SK-N-MC (cell line): ENCODE measurements at regions not wholly inside any gene's neighbourhood (a gene's known extent, or its start where the extent isn't known, plus 50 kb on each side); places are given as distances from the start of the nearest gene placed in this dataset.

Experiments used
- EZH2 ChIP-seq: fragments of 200-600 bp; sonication (generic); IDR thresholded peaks from one replicate; pipeline ENCODE4 v1.6.1; 2017; ENCODE audit warnings: antibody characterized with exemption
- POLR2AphosphoS5 ChIP-seq: IDR thresholded peaks from 2 replicates; pipeline ENCODE4 v1.6.1; 2012; ENCODE audit warnings: mild to moderate bottlenecking, low read depth, low read length, borderline replicate concordance

GRCh38 chr6:76771059-76771634 is 692.1 kb downstream of the HTR1B start:
- TF ChIP-seq POLR2AphosphoS5 (no peak), EZH2 (no peak)
